ENCODE measurements at regions not wholly inside any gene's neighbourhood (a gene's known extent, or its start where the extent isn't known, plus 50 kb on each side); places are given as distances from the start of the nearest gene placed in this dataset.
"Not testable (repeated sequence)": the region's sequence is repeated elsewhere in the genome, so short reads cannot be mapped to it uniquely, and the experiment has no call there.

DNA sequence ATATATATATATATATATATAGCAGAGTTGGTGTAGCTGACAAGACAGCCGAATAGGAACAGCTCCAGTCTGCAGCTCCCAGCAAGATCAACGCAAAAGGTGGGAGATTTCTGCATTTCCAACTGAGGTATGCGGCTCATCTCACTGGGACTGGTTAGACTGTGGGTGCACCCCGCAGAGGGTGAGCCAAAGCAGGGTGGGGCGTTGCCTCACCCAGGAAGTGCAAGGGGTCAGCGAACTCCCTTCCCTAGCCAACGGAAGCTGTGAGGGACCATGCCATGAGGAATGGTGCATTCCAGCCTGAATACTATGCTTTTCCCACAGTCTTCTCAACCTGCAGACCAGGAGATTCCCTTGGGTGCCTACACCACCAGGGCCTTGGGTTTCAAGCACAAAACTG is 81.7 kb upstream of the ST3GAL6 start:
- no peak overlapping the region for H3K27ac ChIP-seq (ENCODE audit: low read depth, low read length)
- H3K27me3 ChIP-seq (ENCODE audit: insufficient read depth, low read length), result no peaks in the 10 kb centered on the region
- H3K9me3 ChIP-seq (ENCODE audit: insufficient read depth, low read depth, low read length), result no peaks in the 10 kb centered on the region
- WGBS, result 96% methylated on average over 7 of the region's 7 CpGs
- no peaks in the 10 kb centered on the region for H3K4me1 ChIP-seq (ENCODE audit: insufficient read depth, low read length)
- H3K4me3 ChIP-seq (ENCODE audit: low read length), result no peak overlapping the region
- no peak overlapping the region for H3K9ac ChIP-seq (ENCODE audit: low read depth, low read length)
- no peaks in the 10 kb centered on the region for H3K36me3 ChIP-seq (ENCODE audit: insufficient read depth, low read length)

DNA sequence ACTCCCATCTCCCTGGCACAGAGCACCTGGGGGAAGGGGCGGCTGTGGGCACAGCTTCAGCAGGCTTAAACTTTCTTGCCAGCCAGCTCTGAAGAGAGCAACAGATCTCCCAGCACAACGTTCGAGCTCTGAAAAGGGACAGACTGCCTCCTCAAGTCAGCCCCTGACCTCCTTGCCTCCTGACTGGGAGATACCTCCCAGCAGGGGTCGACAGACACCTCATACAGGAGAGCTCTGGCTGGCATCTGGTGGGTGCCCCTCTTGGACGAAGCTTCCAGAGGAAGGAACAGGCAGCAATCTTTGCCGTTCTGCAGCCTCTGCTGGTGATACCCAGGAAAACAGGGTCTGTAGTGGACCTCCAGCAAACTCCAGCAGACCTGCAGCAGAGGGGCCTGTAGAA is 80.7 kb upstream of the ST3GAL6 start:
- not testable (repeated sequence) for H3K27ac ChIP-seq (ENCODE audit: low read depth, low read length); H3K9ac ChIP-seq (ENCODE audit: low read depth, low read length); H3K36me3 ChIP-seq (ENCODE audit: insufficient read depth, low read length); H3K4me3 ChIP-seq (ENCODE audit: low read length); H3K4me1 ChIP-seq (ENCODE audit: insufficient read depth, low read length); H3K27me3 ChIP-seq (ENCODE audit: insufficient read depth, low read length); H3K9me3 ChIP-seq (ENCODE audit: insufficient read depth, low read depth, low read length)
- WGBS, result 92% methylated on average over 6 of the region's 6 CpGs

DNA sequence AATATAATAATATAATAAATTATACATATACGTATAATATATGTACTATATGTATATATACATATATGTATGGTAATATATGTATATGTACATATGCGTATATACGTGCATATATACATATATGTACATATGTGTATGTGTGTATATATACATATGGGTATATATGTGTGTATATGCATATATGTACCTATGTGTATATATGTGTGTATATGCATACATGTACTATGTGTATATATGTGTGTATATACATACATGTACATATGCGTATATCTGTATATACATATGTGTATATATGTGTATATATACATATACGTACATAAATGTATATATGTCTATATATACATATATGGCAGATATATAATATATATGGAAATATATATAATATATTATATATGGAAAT is 74.8 kb upstream of the ST3GAL6 start:
- Histone ChIP-seq H3K27ac (ENCODE audit: low read depth, low read length) (no peak overlapping the region), H3K9me3 (ENCODE audit: insufficient read depth, low read depth, low read length) (peaks cover 4% of the 10 kb centered on the region; the same call in 1 of the 2 replicates), H3K4me3 (ENCODE audit: low read length) (no peak overlapping the region), H3K4me1 (ENCODE audit: insufficient read depth, low read length) (no peaks in the 10 kb centered on the region), H3K36me3 (ENCODE audit: insufficient read depth, low read length) (no peaks in the 10 kb centered on the region), H3K27me3 (ENCODE audit: insufficient read depth, low read length) (no peaks in the 10 kb centered on the region), H3K9ac (ENCODE audit: low read depth, low read length) (no peak overlapping the region)
- no CpG with 5 or more reads among the region's 5 CpGs for WGBS

DNA sequence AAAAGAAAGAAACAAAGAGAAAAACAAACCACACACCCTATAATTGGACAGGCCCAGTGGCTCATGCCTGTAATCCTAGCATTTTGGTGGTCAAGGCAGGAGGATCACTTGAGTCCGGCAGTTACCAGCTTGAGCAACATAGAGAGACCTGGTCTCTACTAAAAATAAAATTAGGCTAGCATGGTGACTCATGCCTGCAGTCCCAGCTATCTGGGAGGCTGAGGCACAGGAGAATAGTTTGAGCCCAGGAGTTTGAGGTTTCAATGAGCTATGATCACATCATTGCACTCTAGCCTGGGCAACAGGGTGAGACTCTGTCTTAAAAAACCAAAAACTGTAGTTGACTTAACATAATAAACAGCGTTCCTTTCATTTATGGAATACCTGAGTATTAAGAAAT is 72.3 kb upstream of the ST3GAL6 start:
- WGBS, result 94% methylated on average over 1 of the region's 2 CpGs
- H3K9ac ChIP-seq (ENCODE audit: low read depth, low read length), result no peak overlapping the region
- no peak overlapping the region for H3K27ac ChIP-seq (ENCODE audit: low read depth, low read length)
- peaks cover 4% of the 10 kb centered on the region; the same call in 1 of the 2 replicates for H3K9me3 ChIP-seq (ENCODE audit: insufficient read depth, low read depth, low read length)
- no peaks in the 10 kb centered on the region for H3K27me3 ChIP-seq (ENCODE audit: insufficient read depth, low read length)
- no peaks in the 10 kb centered on the region for H3K36me3 ChIP-seq (ENCODE audit: insufficient read depth, low read length)
- H3K4me3 ChIP-seq (ENCODE audit: low read length), result no peak overlapping the region
- H3K4me1 ChIP-seq (ENCODE audit: insufficient read depth, low read length), result no peaks in the 10 kb centered on the region

- H3K36me3 ChIP-seq (ENCODE audit: insufficient read depth, low read length), result no peaks in the 10 kb centered on the region
- no peaks in the 10 kb centered on the region for H3K27me3 ChIP-seq (ENCODE audit: insufficient read depth, low read length)
- no peak overlapping the region for H3K4me3 ChIP-seq (ENCODE audit: low read length)
- H3K9ac ChIP-seq (ENCODE audit: low read depth, low read length), result no peak overlapping the region
- no peaks in the 10 kb centered on the region for H3K4me1 ChIP-seq (ENCODE audit: insufficient read depth, low read length)
- 96% methylated on average over 1 of the region's 1 CpG for WGBS
- peaks cover 4% of the 10 kb centered on the region; the same call in 1 of the 2 replicates for H3K9me3 ChIP-seq (ENCODE audit: insufficient read depth, low read depth, low read length)
- no peak overlapping the region for H3K27ac ChIP-seq (ENCODE audit: low read depth, low read length)
Observed at GRCh38 chr3:98691897-98692296, 71.2 kb upstream of the ST3GAL6 start.

GRCh38 chr3:98692787-98693473 is 70.2 kb upstream of the ST3GAL6 start:
- Histone ChIP-seq H3K4me3 (ENCODE audit: low read length) (no peak overlapping the region), H3K36me3 (ENCODE audit: insufficient read depth, low read length) (no peaks in the 10 kb centered on the region), H3K9me3 (ENCODE audit: insufficient read depth, low read depth, low read length) (peaks cover 4% of the 10 kb centered on the region; the same call in 1 of the 2 replicates), H3K27ac (ENCODE audit: low read depth, low read length) (no peak overlapping the region), H3K27me3 (ENCODE audit: insufficient read depth, low read length) (no peaks in the 10 kb centered on the region), H3K4me1 (ENCODE audit: insufficient read depth, low read length) (no peaks in the 10 kb centered on the region), H3K9ac (ENCODE audit: low read depth, low read length) (no peak overlapping the region)
- WGBS, result 95% methylated on average over 3 of the region's 4 CpGs

- no peak overlapping the region for H3K9ac ChIP-seq (ENCODE audit: low read depth, low read length)
- H3K9me3 ChIP-seq (ENCODE audit: insufficient read depth, low read depth, low read length), result no peaks in the 10 kb centered on the region
- H3K27me3 ChIP-seq (ENCODE audit: insufficient read depth, low read length), result no peaks in the 10 kb centered on the region
- no peak overlapping the region for H3K27ac ChIP-seq (ENCODE audit: low read depth, low read length)
- H3K36me3 ChIP-seq (ENCODE audit: insufficient read depth, low read length), result no peaks in the 10 kb centered on the region
- H3K4me1 ChIP-seq (ENCODE audit: insufficient read depth, low read length), result no peaks in the 10 kb centered on the region
- H3K4me3 ChIP-seq (ENCODE audit: low read length), result no peak overlapping the region
Observed at GRCh38 chr3:98695796-98696195, 67.3 kb upstream of the ST3GAL6 start.

- not testable (repeated sequence) for H3K36me3 ChIP-seq (ENCODE audit: insufficient read depth, low read length); H3K27ac ChIP-seq (ENCODE audit: low read depth, low read length); H3K27me3 ChIP-seq (ENCODE audit: insufficient read depth, low read length); H3K4me3 ChIP-seq (ENCODE audit: low read length); H3K9ac ChIP-seq (ENCODE audit: low read depth, low read length); H3K9me3 ChIP-seq (ENCODE audit: insufficient read depth, low read depth, low read length); H3K4me1 ChIP-seq (ENCODE audit: insufficient read depth, low read length)
- WGBS, result 95% methylated on average over 3 of the region's 3 CpGs
Observed at GRCh38 chr3:98696296-98696695, 66.8 kb upstream of the ST3GAL6 start.

DNA sequence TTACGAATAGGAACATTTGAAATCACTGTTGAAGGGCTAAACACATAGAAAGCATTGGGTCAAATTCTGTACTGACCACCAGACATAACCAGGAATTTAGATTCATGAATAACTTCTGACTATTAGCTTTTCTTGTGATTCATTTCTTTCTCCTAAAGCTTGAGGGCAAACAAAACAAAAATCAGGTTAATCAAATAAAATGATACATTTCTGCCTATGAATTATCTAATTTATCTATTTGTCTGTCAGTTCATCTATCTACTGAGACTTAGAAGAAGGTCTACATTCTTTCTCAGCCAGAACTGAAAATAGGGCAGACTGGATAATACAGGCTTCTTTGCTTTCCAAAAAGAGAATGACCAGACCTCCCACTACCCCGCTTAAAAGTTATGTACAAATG is 65.9 kb upstream of the ST3GAL6 start:
- H3K9ac ChIP-seq (ENCODE audit: low read depth, low read length), result no peak overlapping the region
- no peak overlapping the region for H3K27ac ChIP-seq (ENCODE audit: low read depth, low read length)
- H3K36me3 ChIP-seq (ENCODE audit: insufficient read depth, low read length), result no peaks in the 10 kb centered on the region
- H3K4me1 ChIP-seq (ENCODE audit: insufficient read depth, low read length), result no peaks in the 10 kb centered on the region
- H3K27me3 ChIP-seq (ENCODE audit: insufficient read depth, low read length), result no peaks in the 10 kb centered on the region
- H3K9me3 ChIP-seq (ENCODE audit: insufficient read depth, low read depth, low read length), result no peaks in the 10 kb centered on the region
- WGBS, result 100% methylated on average over 1 of the region's 2 CpGs
- H3K4me3 ChIP-seq (ENCODE audit: low read length), result no peak overlapping the region

DNA sequence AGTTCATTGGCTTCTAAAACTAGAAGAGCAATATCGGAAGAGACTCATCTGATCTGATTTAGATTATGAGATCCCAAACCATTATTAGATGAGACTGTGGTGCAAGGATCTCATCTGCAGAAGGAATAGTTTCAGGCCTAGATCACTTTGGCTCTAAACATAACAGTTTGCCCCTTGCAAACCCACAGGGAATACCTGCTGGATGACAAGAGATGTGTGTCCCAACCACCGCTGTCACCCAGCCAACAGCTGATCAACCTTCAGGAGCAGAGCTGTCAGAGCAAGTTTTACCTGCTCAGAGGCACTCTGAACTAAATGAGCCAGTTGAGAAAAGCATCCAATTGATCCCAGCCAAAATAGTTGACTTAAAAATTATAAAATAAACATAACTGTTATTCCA is 64.0 kb upstream of the ST3GAL6 start:
- Histone ChIP-seq H3K4me3 (ENCODE audit: low read length) (no peak overlapping the region), H3K27ac (ENCODE audit: low read depth, low read length) (no peak overlapping the region), H3K27me3 (ENCODE audit: insufficient read depth, low read length) (no peaks in the 10 kb centered on the region), H3K36me3 (ENCODE audit: insufficient read depth, low read length) (no peaks in the 10 kb centered on the region), H3K4me1 (ENCODE audit: insufficient read depth, low read length) (no peaks in the 10 kb centered on the region), H3K9ac (ENCODE audit: low read depth, low read length) (no peak overlapping the region), H3K9me3 (ENCODE audit: insufficient read depth, low read depth, low read length) (no peaks in the 10 kb centered on the region)
- 92% methylated on average over 2 of the region's 2 CpGs for WGBS

DNA sequence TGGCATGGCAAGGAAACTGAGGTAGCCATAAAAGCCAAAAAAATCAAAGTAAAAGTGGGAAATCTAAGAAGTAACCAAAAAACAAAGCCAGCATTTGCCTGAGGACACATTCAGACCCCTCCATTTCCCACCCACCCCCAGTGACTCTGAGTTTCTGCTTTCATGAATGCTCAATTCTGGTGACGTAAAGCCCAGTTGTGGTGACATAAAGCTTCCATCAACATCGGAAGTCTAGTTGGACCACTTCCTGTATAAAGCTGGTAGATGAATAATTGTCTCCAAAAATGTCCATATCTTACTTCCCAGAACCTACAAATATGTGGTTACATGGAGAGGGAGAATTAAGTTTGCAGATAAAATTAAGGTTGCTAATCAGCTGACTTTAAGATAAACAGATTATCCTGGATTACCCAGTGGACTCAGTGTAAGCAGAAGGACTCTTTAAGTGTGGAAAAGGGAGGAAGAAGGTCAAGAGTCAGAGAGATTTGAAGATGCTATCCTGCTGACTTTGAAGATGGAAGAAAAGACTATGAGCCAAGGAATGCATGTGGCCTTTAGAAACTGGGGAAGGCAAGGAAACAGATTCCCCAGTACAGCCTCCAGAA is 62.0 kb upstream of the ST3GAL6 start:
- Histone ChIP-seq H3K9ac (ENCODE audit: low read depth, low read length) (no peak overlapping the region), H3K27ac (ENCODE audit: low read depth, low read length) (no peak overlapping the region), H3K4me3 (ENCODE audit: low read length) (no peak overlapping the region), H3K9me3 (ENCODE audit: insufficient read depth, low read depth, low read length) (no peaks in the 10 kb centered on the region), H3K27me3 (ENCODE audit: insufficient read depth, low read length) (no peaks in the 10 kb centered on the region), H3K36me3 (ENCODE audit: insufficient read depth, low read length) (no peaks in the 10 kb centered on the region), H3K4me1 (ENCODE audit: insufficient read depth, low read length) (no peaks in the 10 kb centered on the region)
- WGBS, result 97% methylated on average over 2 of the region's 2 CpGs

DNA sequence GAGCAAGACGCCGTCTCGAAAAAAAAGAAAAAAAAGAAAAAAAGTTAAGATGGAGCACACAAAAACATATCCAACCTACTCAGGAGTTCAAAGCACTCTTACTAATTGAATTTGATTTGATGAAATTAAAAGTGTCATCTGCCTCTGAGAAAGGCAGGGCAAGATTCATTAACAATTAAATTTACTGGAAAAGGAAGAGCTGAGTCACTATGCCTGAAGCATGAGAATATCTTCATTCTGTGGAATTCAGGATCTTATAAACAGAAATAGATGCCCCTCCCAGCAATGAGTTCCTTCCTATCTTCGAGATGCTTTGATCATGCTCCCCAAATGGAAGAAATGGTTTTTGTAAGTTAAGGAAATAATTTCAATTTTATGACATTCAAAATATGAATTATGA is 61.0 kb upstream of the ST3GAL6 start:
- H3K9ac ChIP-seq (ENCODE audit: low read depth, low read length), result no peak overlapping the region
- no peaks in the 10 kb centered on the region for H3K4me1 ChIP-seq (ENCODE audit: insufficient read depth, low read length)
- 100% methylated on average over 4 of the region's 4 CpGs for WGBS

More for the DNA sequence above, 61.0 kb upstream of the ST3GAL6 start:
- Histone ChIP-seq H3K4me3 (ENCODE audit: low read length) (no peak overlapping the region), H3K9me3 (ENCODE audit: insufficient read depth, low read depth, low read length) (no peaks in the 10 kb centered on the region), H3K27me3 (ENCODE audit: insufficient read depth, low read length) (no peaks in the 10 kb centered on the region), H3K36me3 (ENCODE audit: insufficient read depth, low read length) (no peaks in the 10 kb centered on the region), H3K27ac (ENCODE audit: low read depth, low read length) (no peak overlapping the region)

Data from HUES64 (cell line).